ENCODE measurements at regions not wholly inside any gene's neighbourhood (a gene's known extent, or its start where the extent isn't known, plus 50 kb on each side); places are given as distances from the start of the nearest gene placed in this dataset.

DNA sequence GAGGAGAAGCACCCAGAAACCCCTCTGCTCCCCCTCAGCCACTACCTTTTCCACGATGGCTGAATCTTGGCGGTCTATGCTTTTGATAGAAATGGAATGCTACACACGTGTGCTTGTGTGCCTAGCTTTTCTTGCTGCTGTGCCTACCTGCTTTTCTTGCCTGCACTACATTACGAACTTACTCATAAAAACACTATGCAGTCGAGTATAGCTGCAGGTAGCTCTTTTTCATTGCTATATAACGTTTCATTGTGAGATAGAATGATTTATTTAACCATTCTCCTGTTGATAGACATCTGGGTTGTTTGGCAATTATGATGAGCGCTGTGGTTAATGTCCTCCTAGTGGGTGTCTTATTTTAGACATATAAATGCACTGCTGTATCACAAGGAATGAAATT lies 67.9 kb upstream of the NCOR2 start:
- Histone ChIP-seq H3K27me3 (no peaks in the 10 kb centered on the region), H3K4me3 (no peak overlapping the region), H3K4me1 (ENCODE audit: low read depth) (no peaks in the 10 kb centered on the region), H3K36me3 (no peaks in the 10 kb centered on the region), H3K27ac (no peak overlapping the region), H3K9me3 (ENCODE audit: low read depth) (no peaks in the 10 kb centered on the region)
- TF ChIP-seq, protein P1, sequence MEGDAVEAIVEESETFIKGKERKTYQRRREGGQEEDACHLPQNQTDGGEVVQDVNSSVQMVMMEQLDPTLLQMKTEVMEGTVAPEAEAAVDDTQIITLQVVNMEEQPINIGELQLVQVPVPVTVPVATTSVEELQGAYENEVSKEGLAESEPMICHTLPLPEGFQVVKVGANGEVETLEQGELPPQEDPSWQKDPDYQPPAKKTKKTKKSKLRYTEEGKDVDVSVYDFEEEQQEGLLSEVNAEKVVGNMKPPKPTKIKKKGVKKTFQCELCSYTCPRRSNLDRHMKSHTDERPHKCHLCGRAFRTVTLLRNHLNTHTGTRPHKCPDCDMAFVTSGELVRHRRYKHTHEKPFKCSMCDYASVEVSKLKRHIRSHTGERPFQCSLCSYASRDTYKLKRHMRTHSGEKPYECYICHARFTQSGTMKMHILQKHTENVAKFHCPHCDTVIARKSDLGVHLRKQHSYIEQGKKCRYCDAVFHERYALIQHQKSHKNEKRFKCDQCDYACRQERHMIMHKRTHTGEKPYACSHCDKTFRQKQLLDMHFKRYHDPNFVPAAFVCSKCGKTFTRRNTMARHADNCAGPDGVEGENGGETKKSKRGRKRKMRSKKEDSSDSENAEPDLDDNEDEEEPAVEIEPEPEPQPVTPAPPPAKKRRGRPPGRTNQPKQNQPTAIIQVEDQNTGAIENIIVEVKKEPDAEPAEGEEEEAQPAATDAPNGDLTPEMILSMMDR (IDR thresholded peaks at IDR 0.05; ENCODE audit: low read depth, low read length) = no peak
- no peak for DNase-seq (ENCODE audit: low read depth in 1 of 2, low spot score in 1 of 2)

DNA sequence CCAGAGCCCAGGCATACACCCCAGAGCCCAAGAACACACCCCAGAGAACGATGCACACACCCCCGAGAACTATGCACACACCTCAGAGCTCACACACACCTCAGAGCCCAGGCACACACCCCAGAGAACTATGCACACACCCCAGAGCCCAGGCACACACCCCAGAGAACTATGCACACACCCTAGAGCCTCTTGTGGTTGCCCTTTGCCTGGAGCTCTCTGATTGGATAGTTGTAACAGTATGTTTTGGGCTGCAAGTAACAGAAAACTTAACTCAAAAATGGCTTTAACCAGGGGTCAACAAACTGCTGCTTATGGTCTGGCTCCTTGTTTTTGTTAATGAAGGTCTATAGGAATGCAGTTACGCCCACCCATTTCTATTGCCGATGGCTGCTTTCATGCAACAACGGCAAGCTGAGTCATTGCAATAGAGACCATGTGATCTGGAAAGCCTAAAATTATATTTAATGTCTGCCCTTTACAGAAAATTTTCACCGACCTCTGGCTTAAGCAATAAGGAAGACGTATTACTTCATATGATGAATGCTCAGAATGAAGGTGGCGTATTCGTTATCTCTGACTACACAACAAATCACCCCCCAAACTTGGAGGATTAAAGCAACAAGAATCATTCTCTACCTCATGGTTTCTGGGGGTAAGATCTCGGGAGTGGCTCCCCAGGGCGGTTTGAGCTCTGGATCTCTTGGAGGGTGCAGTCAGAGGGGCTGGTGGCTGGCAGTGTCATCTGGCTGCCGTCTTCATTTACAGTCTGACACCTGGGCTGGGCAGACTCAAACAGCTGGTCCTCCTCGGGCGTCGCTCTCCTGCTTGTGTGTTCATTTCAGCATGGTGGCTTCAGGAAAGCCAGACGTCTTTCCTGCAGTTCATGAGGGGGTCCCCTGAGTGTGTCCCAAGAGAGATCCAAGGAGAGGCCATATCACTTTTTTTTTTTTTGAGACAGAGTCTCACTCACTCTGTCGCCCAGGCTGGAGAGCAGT lies 66.3 kb upstream of the NCOR2 start:
- no peaks in the 10 kb centered on the region for H3K9me3 ChIP-seq (ENCODE audit: low read depth)
- no peak overlapping the region for H3K27ac ChIP-seq
- peak in 1 of 2 donors; percentile 82 for DNase-seq (ENCODE audit: low read depth in 1 of 2, low spot score in 1 of 2)

GRCh38 chr12:124632519-124632984 lies 65.1 kb upstream of the NCOR2 start:
- TF ChIP-seq, protein P1 (IDR thresholded peaks at IDR 0.05; ENCODE audit: low read depth, low read length) = no peak
- peak; percentile 13 to 51 for DNase-seq (ENCODE audit: low read depth in 1 of 2, low spot score in 1 of 2)
- no peaks in the 10 kb centered on the region for H3K27me3 ChIP-seq
- no peak overlapping the region for H3K4me3 ChIP-seq
- no peaks in the 10 kb centered on the region for H3K4me1 ChIP-seq (ENCODE audit: low read depth)
- H3K9me3 ChIP-seq (ENCODE audit: low read depth) = no peaks in the 10 kb centered on the region
- H3K27ac ChIP-seq = no peak overlapping the region
- no peaks in the 10 kb centered on the region for H3K36me3 ChIP-seq

More for the DNA sequence above, 66.3 kb upstream of the NCOR2 start:
- TF ChIP-seq, protein P1 (IDR thresholded peaks at IDR 0.05; ENCODE audit: low read depth, low read length) = no peak
- no peaks in the 10 kb centered on the region for H3K4me1 ChIP-seq (ENCODE audit: low read depth)
- no peaks in the 10 kb centered on the region for H3K27me3 ChIP-seq
- H3K4me3 ChIP-seq = no peak overlapping the region
- no peaks in the 10 kb centered on the region for H3K36me3 ChIP-seq

GRCh38 chr12:124631681-124632256 lies 64.4 kb upstream of the NCOR2 start:
- no peaks in the 10 kb centered on the region for H3K27me3 ChIP-seq
- H3K4me1 ChIP-seq (ENCODE audit: low read depth) = no peaks in the 10 kb centered on the region
- no peak overlapping the region for H3K27ac ChIP-seq
- H3K9me3 ChIP-seq (ENCODE audit: low read depth) = no peaks in the 10 kb centered on the region
- no peak overlapping the region for H3K4me3 ChIP-seq
- TF ChIP-seq, protein P1 (IDR thresholded peaks at IDR 0.05; ENCODE audit: low read depth, low read length) = no peak
- no peak for DNase-seq (ENCODE audit: low read depth in 1 of 2, low spot score in 1 of 2)
- H3K36me3 ChIP-seq = no peaks in the 10 kb centered on the region

GRCh38 chr12:124630791-124631313 lies 63.4 kb upstream of the NCOR2 start:
- Histone ChIP-seq H3K4me1 (ENCODE audit: low read depth) (no peaks in the 10 kb centered on the region), H3K36me3 (no peaks in the 10 kb centered on the region), H3K27ac (no peak overlapping the region), H3K9me3 (ENCODE audit: low read depth) (no peaks in the 10 kb centered on the region), H3K4me3 (no peak overlapping the region), H3K27me3 (no peaks in the 10 kb centered on the region)
- TF ChIP-seq, protein P1 (IDR thresholded peaks at IDR 0.05; ENCODE audit: low read depth, low read length) = no peak
- DNase-seq (ENCODE audit: low read depth in 1 of 2, low spot score in 1 of 2) = no peak

Measured in cardiac muscle cell (in vitro differentiated cells and primary cell).